NCI-H2107 (cell line): ENCODE measurements at regions not wholly inside any gene's neighbourhood (a gene's known extent, or its start where the extent isn't known, plus 50 kb on each side); places are given as distances from the start of the nearest gene placed in this dataset.

Source experiments
- DNase-seq: peaks from one replicate; lab custom pipeline; 2025; lab: John Stamatoyannopoulos, UW

GRCh38 chr2:217302856-217303255 lies 443.0 kb upstream of the TNP1 start:
- DNase-seq = no peak

- DNase-seq = no peak
These were observed 441.5 kb upstream of the TNP1 start for GRCh38 chr2:217301142-217301925.

- no peak for DNase-seq
These were observed 439.7 kb upstream of the TNP1 start for GRCh38 chr2:217299590-217299989.

- no peak for DNase-seq
These were observed 437.2 kb upstream of the TNP1 start for GRCh38 chr2:217297096-217297495.

GRCh38 chr2:217294818-217295217 lies 435.0 kb upstream of the TNP1 start:
- no peak for DNase-seq

GRCh38 chr2:217294211-217294610 lies 434.3 kb upstream of the TNP1 start:
- no peak for DNase-seq

GRCh38 chr2:217293607-217294006 lies 433.7 kb upstream of the TNP1 start:
- DNase-seq = no peak

- no peak for DNase-seq
These were observed 433.2 kb upstream of the TNP1 start for GRCh38 chr2:217293046-217293445.

GRCh38 chr2:217291259-217291658 lies 431.4 kb upstream of the TNP1 start:
- no peak for DNase-seq

GRCh38 chr2:217290467-217290866 lies 430.6 kb upstream of the TNP1 start:
- no peak for DNase-seq

GRCh38 chr2:217289907-217290280 lies 430.0 kb upstream of the TNP1 start:
- DNase-seq = no peak

- no peak for DNase-seq
These were observed 429.5 kb upstream of the TNP1 start for GRCh38 chr2:217289177-217289906.

- DNase-seq = no peak
These were observed 428.7 kb upstream of the TNP1 start for GRCh38 chr2:217288472-217289063.

GRCh38 chr2:217286833-217287232 lies 427.0 kb upstream of the TNP1 start:
- DNase-seq = no peak

GRCh38 chr2:217285926-217286325 lies 426.1 kb upstream of the TNP1 start:
- DNase-seq = no peak

- no peak for DNase-seq
These were observed 423.6 kb upstream of the TNP1 start for GRCh38 chr2:217283460-217283859.

- DNase-seq = no peak
These were observed 422.7 kb upstream of the TNP1 start for GRCh38 chr2:217282531-217282930.

GRCh38 chr2:217279556-217279955 lies 419.7 kb upstream of the TNP1 start:
- DNase-seq = no peak

- no peak for DNase-seq
These were observed 419.3 kb upstream of the TNP1 start for GRCh38 chr2:217279140-217279539.

GRCh38 chr2:217277646-217278398 lies 418.0 kb upstream of the TNP1 start:
- DNase-seq = no peak

- DNase-seq = no peak
These were observed 416.6 kb upstream of the TNP1 start for GRCh38 chr2:217276433-217276832.

- DNase-seq = no peak
These were observed 415.2 kb upstream of the TNP1 start for GRCh38 chr2:217275091-217275490.
